Mesenchymal stem cell (in vitro differentiated cells and primary cell): ENCODE measurements at regions not wholly inside any gene's neighbourhood (a gene's known extent, or its start where the extent isn't known, plus 50 kb on each side); places are given as distances from the start of the nearest gene placed in this dataset.
"Not testable (repeated sequence)": the region's sequence is repeated elsewhere in the genome, so short reads cannot be mapped to it uniquely, and the experiment has no call there.

Source experiments
- DNase-seq: peaks from one replicate; pipeline ENCODE4 v3.0.0-alpha.2; 2013
- H2AFZ ChIP-seq: one replicate; pipeline ENCODE4 v1.6.1; 2013; ENCODE audit warnings: low read depth, mild to moderate bottlenecking, control low read depth, inconsistent platforms, low read length, moderate library complexity
- H2AK5ac ChIP-seq: 2 replicates; pipeline ENCODE4 v1.6.1; 2013; ENCODE audit warnings: low read length, moderate library complexity, mild to moderate bottlenecking, inconsistent platforms; ENCODE audit not compliant: severe bottlenecking
- H2BK120ac ChIP-seq: one replicate; pipeline ENCODE4 v1.6.1; 2013; ENCODE audit warnings: low read depth, mild to moderate bottlenecking, inconsistent platforms, low read length, moderate library complexity
- H2BK12ac ChIP-seq, 2 experiments: one replicate each; pipeline ENCODE4 v1.6.1; 2013; ENCODE audit warnings: inconsistent platforms in 2 of 2, low read length in 2 of 2, mild to moderate bottlenecking in 2 of 2, moderate library complexity in 2 of 2, control low read depth in 1 of 2
- H2BK15ac ChIP-seq: one replicate; pipeline ENCODE4 v1.6.1; 2013; ENCODE audit warnings: mild to moderate bottlenecking, low read depth, inconsistent platforms; ENCODE audit not compliant: poor library complexity, severe bottlenecking
- H2BK5ac ChIP-seq: 2 replicates; pipeline ENCODE4 v1.6.1; 2013; ENCODE audit warnings: low read depth, mild to moderate bottlenecking, low read length, control low read depth, inconsistent platforms; ENCODE audit not compliant: poor library complexity, severe bottlenecking
- H3K14ac ChIP-seq, 2 experiments: one replicate each; pipeline ENCODE4 v1.6.1; 2013; ENCODE audit warnings: inconsistent platforms in 2 of 2, low read length in 2 of 2, control low read depth in 1 of 2, mild to moderate bottlenecking in 1 of 2, moderate library complexity in 1 of 2
- H3K18ac ChIP-seq, 2 experiments: one replicate each; pipeline ENCODE4 v1.6.1; 2013; ENCODE audit warnings: inconsistent platforms in 2 of 2, low read length in 2 of 2, control low read depth in 1 of 2, low read depth in 1 of 2, mild to moderate bottlenecking in 1 of 2
- H3K23ac ChIP-seq, 2 experiments: one replicate each; pipeline ENCODE4 v1.6.1; 2013; ENCODE audit warnings: inconsistent platforms in 2 of 2, low read length in 2 of 2, mild to moderate bottlenecking in 2 of 2, moderate library complexity in 2 of 2, control low read depth in 1 of 2
- H3K27ac ChIP-seq: 2 replicates; pipeline ENCODE4 v1.5.1; 2013; ENCODE audit warnings: mild to moderate bottlenecking, moderate library complexity, low read length, control low read depth, inconsistent platforms; ENCODE audit not compliant: poor library complexity, severe bottlenecking
- H3K27me3 ChIP-seq, 2 experiments: 2 replicates each; pipeline versions ENCODE4 v1.6.1 to v1.7.0; 2013; ENCODE audit warnings: low read length in 2 of 2, mild to moderate bottlenecking in 2 of 2, moderate library complexity in 2 of 2, control low read depth in 1 of 2, inconsistent platforms in 1 of 2; ENCODE audit not compliant: control insufficient read depth in 1 of 2, insufficient read depth in 1 of 2
- H3K36me3 ChIP-seq, 2 experiments: 2 replicates each; pipeline versions ENCODE4 v1.6.1 to v1.7.0; 2013; ENCODE audit warnings: low read length in 2 of 2, control low read depth in 1 of 2, inconsistent platforms in 1 of 2, low read depth in 1 of 2, mild to moderate bottlenecking in 1 of 2; ENCODE audit not compliant: insufficient read depth in 2 of 2, control insufficient read depth in 1 of 2
- H3K4ac ChIP-seq, 2 experiments: one replicate each; pipeline ENCODE4 v1.6.1; 2013; ENCODE audit warnings: inconsistent platforms in 2 of 2, low read length in 2 of 2, mild to moderate bottlenecking in 2 of 2, moderate library complexity in 2 of 2, control low read depth in 1 of 2, low read depth in 1 of 2
- H3K4me1 ChIP-seq: 2 replicates; pipeline ENCODE4 v1.6.1; 2013; ENCODE audit warnings: low read depth, low read length, control low read depth; ENCODE audit not compliant: control insufficient read depth, insufficient read depth
- H3K4me2 ChIP-seq: 2 replicates; pipeline ENCODE4 v1.6.1; 2013; ENCODE audit warnings: low read length, mild to moderate bottlenecking, inconsistent platforms; ENCODE audit not compliant: poor library complexity, severe bottlenecking
- H3K4me3 ChIP-seq, 2 experiments: 2 replicates each; pipeline versions ENCODE4 v1.5.1 to v1.7.0; 2013; ENCODE audit warnings: low read length in 2 of 2, mild to moderate bottlenecking in 2 of 2, control low read depth in 1 of 2, low read depth in 1 of 2; ENCODE audit not compliant: insufficient read depth in 1 of 2
- H3K79me1 ChIP-seq: replicated peaks from 2 replicates; pipeline ENCODE4 v1.6.1; 2013; ENCODE audit warnings: mild to moderate bottlenecking, control low read depth, low read length, inconsistent platforms; ENCODE audit not compliant: poor library complexity, severe bottlenecking
- H3K9ac ChIP-seq: 2 replicates; pipeline ENCODE4 v1.7.0; 2013; ENCODE audit warnings: mild to moderate bottlenecking, low read length, moderate library complexity
- H3K9me3 ChIP-seq: 2 replicates; pipeline ENCODE4 v1.7.0; 2013; ENCODE audit warnings: mild to moderate bottlenecking, low read length; ENCODE audit not compliant: control insufficient read depth
- H4K8ac ChIP-seq: one replicate; pipeline ENCODE4 v1.6.1; 2013; ENCODE audit warnings: inconsistent platforms, mild to moderate bottlenecking, low read length, moderate library complexity
- H4K91ac ChIP-seq: one replicate; pipeline ENCODE4 v1.6.1; 2013; ENCODE audit warnings: mild to moderate bottlenecking, low read length, inconsistent platforms
- WGBS: methylation state at CpG from one replicate; pipeline ENCODE4 v1.1.7; 2013; ENCODE audit warnings: mixed read lengths; 5-methylcytosine and 5-hydroxymethylcytosine counted together

GRCh38 chr7:63291758-63292157, 706.9 kb upstream of the ZNF722 start:
- H3K4ac ChIP-seq, H4K91ac ChIP-seq: not testable (repeated sequence)

GRCh38 chr7:63317595-63317994, 681.1 kb upstream of the ZNF722 start:
- not testable (repeated sequence) for H4K8ac ChIP-seq, H2BK12ac ChIP-seq, H2AK5ac ChIP-seq, H3K79me1 ChIP-seq, H4K91ac ChIP-seq, H2BK120ac ChIP-seq, H3K14ac ChIP-seq, H3K36me3 ChIP-seq, H3K4me3 ChIP-seq, H3K27me3 ChIP-seq, H2BK15ac ChIP-seq, H3K27ac ChIP-seq, H3K18ac ChIP-seq, H3K4ac ChIP-seq, H2AFZ ChIP-seq, H3K23ac ChIP-seq, H3K9me3 ChIP-seq, H3K9ac ChIP-seq, H2BK5ac ChIP-seq, DNase-seq, H3K4me2 ChIP-seq, H3K4me1 ChIP-seq
- WGBS: no CpG with 5 or more reads among the region's 13 CpGs

More at GRCh38 chr7:63291758-63292157, 706.9 kb upstream of the ZNF722 start:
- H3K18ac ChIP-seq, H3K36me3 ChIP-seq, H2AFZ ChIP-seq, H3K27me3 ChIP-seq, H3K4me1 ChIP-seq, H2BK120ac ChIP-seq, H4K8ac ChIP-seq, H3K9me3 ChIP-seq, H2AK5ac ChIP-seq, H2BK5ac ChIP-seq, H3K27ac ChIP-seq, H2BK15ac ChIP-seq, H3K23ac ChIP-seq, H2BK12ac ChIP-seq, H3K9ac ChIP-seq, H3K79me1 ChIP-seq, H3K4me3 ChIP-seq, H3K14ac ChIP-seq, H3K4me2 ChIP-seq, DNase-seq: not testable (repeated sequence)
- WGBS: no CpG with 5 or more reads among the region's 2 CpGs

- H3K4me3 ChIP-seq, H3K4me2 ChIP-seq, DNase-seq, H3K9ac ChIP-seq, H3K9me3 ChIP-seq, H4K8ac ChIP-seq, H2AFZ ChIP-seq, H3K14ac ChIP-seq, H3K36me3 ChIP-seq, H2BK15ac ChIP-seq, H3K27ac ChIP-seq, H2BK5ac ChIP-seq, H2AK5ac ChIP-seq, H3K27me3 ChIP-seq, H4K91ac ChIP-seq, H3K23ac ChIP-seq, H3K18ac ChIP-seq, H2BK12ac ChIP-seq, H2BK120ac ChIP-seq, H3K79me1 ChIP-seq, H3K4me1 ChIP-seq, H3K4ac ChIP-seq: not testable (repeated sequence)
- WGBS: no CpG with 5 or more reads among the region's 31 CpGs
Observed at GRCh38 chr7:63348755-63349408, 649.8 kb upstream of the ZNF722 start.

- Histone ChIP-seq H3K23ac (no peak overlapping the region), H3K4me3 (no peak overlapping the region), H4K91ac (no peak overlapping the region), H4K8ac (no peak overlapping the region), H3K14ac (no peak overlapping the region), H3K18ac (no peak overlapping the region), H2BK5ac (no peak overlapping the region), H3K4me2 (no peak overlapping the region), H3K9ac (no peak overlapping the region), H2AK5ac (no peak overlapping the region), H2BK120ac (no peak overlapping the region), H2BK12ac (no peak overlapping the region), H3K4ac (no peak overlapping the region), H3K4me1 (no peaks in the 10 kb centered on the region), H2AFZ (no peak overlapping the region), H3K36me3 (no peaks in the 10 kb centered on the region), H3K9me3 (peaks cover 66% of the 10 kb centered on the region), H2BK15ac (no peak overlapping the region), H3K27ac (no peak overlapping the region), H3K79me1 (no peaks in the 10 kb centered on the region), H3K27me3 (no peaks in the 10 kb centered on the region)
- WGBS: no CpG with 5 or more reads among the region's 2 CpGs
- no peak for DNase-seq
Observed at GRCh38 chr7:63376873-63377272, 621.8 kb upstream of the ZNF722 start.
